Glutamatergic neuron (in vitro differentiated cells): ENCODE measurements at regions not wholly inside any gene's neighbourhood (a gene's known extent, or its start where the extent isn't known, plus 50 kb on each side); places are given as distances from the start of the nearest gene placed in this dataset.

Experiments
- DNase-seq: peaks from one replicate; pipeline ENCODE4 v3.0.0; 2022
- H3K27ac Mint-ChIP-seq: one replicate; pipeline ENCODE4 v1.8.0; 2020; ENCODE audit warnings: mild to moderate bottlenecking, mixed read lengths, inconsistent platforms; ENCODE audit not compliant: unreplicated experiment
- H3K27me3 Mint-ChIP-seq: one replicate; pipeline ENCODE4 v1.8.0; 2020; ENCODE audit warnings: mild to moderate bottlenecking, moderate library complexity, mixed read lengths, inconsistent platforms; ENCODE audit not compliant: unreplicated experiment
- H3K36me3 Mint-ChIP-seq: one replicate; pipeline ENCODE4 v1.8.0; 2020; ENCODE audit warnings: mild to moderate bottlenecking, mixed read lengths, inconsistent platforms; ENCODE audit not compliant: unreplicated experiment
- H3K4me1 Mint-ChIP-seq: one replicate; pipeline ENCODE4 v1.8.0; 2020; ENCODE audit warnings: mild to moderate bottlenecking, low read depth, mixed read lengths, inconsistent platforms; ENCODE audit not compliant: unreplicated experiment
- H3K4me3 Mint-ChIP-seq: one replicate; pipeline ENCODE4 v1.8.0; 2020; ENCODE audit warnings: mild to moderate bottlenecking, mixed read lengths, inconsistent platforms; ENCODE audit not compliant: unreplicated experiment
- H3K9me3 Mint-ChIP-seq: one replicate; pipeline ENCODE4 v1.8.0; 2020; ENCODE audit warnings: mild to moderate bottlenecking, moderate library complexity, mixed read lengths, inconsistent platforms; ENCODE audit not compliant: unreplicated experiment
- CTCF ChIP-seq: fragments of 200-600 bp; sonication (generic); IDR thresholded peaks from one replicate; pipeline ENCODE4 v1.5.0; 2021; ENCODE audit not compliant: partially characterized antibody, unreplicated experiment

DNA sequence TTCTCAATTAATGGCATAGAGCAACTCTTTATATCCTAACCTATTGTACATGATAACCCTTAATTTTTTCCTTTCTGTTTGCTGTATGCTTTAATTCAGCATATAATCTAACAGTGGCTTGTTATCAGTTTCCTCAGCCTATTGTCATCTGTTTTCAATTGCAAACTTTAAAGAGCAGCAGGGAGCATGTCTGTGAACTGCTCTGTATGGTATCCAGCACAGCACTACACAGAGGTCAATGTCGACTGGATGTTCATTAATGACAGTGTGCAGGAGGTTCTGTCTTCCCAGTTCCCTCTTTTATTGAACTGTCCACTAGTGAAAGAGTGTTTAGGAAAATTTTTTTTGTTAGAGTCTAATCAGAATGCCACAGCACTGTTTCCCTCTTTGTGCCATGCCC, 609.1 kb downstream of the SOX5 start:
- no peaks in the 10 kb centered on the region for H3K27me3 Mint-ChIP-seq
- no peaks in the 10 kb centered on the region for H3K9me3 Mint-ChIP-seq
- TF ChIP-seq CTCF, result no peak
- H3K36me3 Mint-ChIP-seq, result no peaks in the 10 kb centered on the region
- no peak overlapping the region for H3K27ac Mint-ChIP-seq
- no peaks in the 10 kb centered on the region for H3K4me1 Mint-ChIP-seq
- no peak overlapping the region for H3K4me3 Mint-ChIP-seq
- DNase-seq, result no peak

- no peak for TF ChIP-seq CTCF
- H3K4me1 Mint-ChIP-seq, result no peaks in the 10 kb centered on the region
Observed at GRCh38 chr12:23342407-23342806, 607.1 kb downstream of the SOX5 start.

GRCh38 chr12:23349564-23349963, 599.9 kb downstream of the SOX5 start:
- peaks cover 3% of the 10 kb centered on the region for H3K4me1 Mint-ChIP-seq
- no peak for DNase-seq
- H3K27me3 Mint-ChIP-seq, result no peaks in the 10 kb centered on the region
- H3K27ac Mint-ChIP-seq, result no peak overlapping the region
- no peaks in the 10 kb centered on the region for H3K36me3 Mint-ChIP-seq
- H3K4me3 Mint-ChIP-seq, result no peak overlapping the region
- TF ChIP-seq CTCF, result no peak
- no peaks in the 10 kb centered on the region for H3K9me3 Mint-ChIP-seq

More at GRCh38 chr12:23342407-23342806, 607.1 kb downstream of the SOX5 start:
- H3K4me3 Mint-ChIP-seq, result no peak overlapping the region
- H3K36me3 Mint-ChIP-seq, result no peaks in the 10 kb centered on the region
- no peak overlapping the region for H3K27ac Mint-ChIP-seq
- H3K9me3 Mint-ChIP-seq, result no peaks in the 10 kb centered on the region
- no peak for DNase-seq
- H3K27me3 Mint-ChIP-seq, result no peaks in the 10 kb centered on the region

GRCh38 chr12:23350808-23351207, 598.7 kb downstream of the SOX5 start:
- no peak for DNase-seq
- Mint-ChIP-seq H3K27ac (no peak overlapping the region), H3K36me3 (no peaks in the 10 kb centered on the region), H3K27me3 (no peaks in the 10 kb centered on the region), H3K4me1 (peaks cover 3% of the 10 kb centered on the region), H3K9me3 (no peaks in the 10 kb centered on the region), H3K4me3 (no peak overlapping the region)
- TF ChIP-seq CTCF, result no peak

GRCh38 chr12:23352670-23353069, 596.8 kb downstream of the SOX5 start:
- DNase-seq, result no peak
- no peak overlapping the region for H3K27ac Mint-ChIP-seq
- H3K36me3 Mint-ChIP-seq, result no peaks in the 10 kb centered on the region
- H3K4me1 Mint-ChIP-seq, result peaks cover 3% of the 10 kb centered on the region
- no peaks in the 10 kb centered on the region for H3K9me3 Mint-ChIP-seq
- no peak overlapping the region for H3K4me3 Mint-ChIP-seq
- H3K27me3 Mint-ChIP-seq, result no peaks in the 10 kb centered on the region
- TF ChIP-seq CTCF, result no peak
